AG09319 (cell line): ENCODE measurements at regions not wholly inside any gene's neighbourhood (a gene's known extent, or its start where the extent isn't known, plus 50 kb on each side); places are given as distances from the start of the nearest gene placed in this dataset.

Source experiments
- DNase-seq: peaks from one replicate; pipeline ENCODE4 v3.0.0-alpha.2; 2010; ENCODE audit warnings: low read depth; ENCODE audit errors: extremely low read depth
- CTCF ChIP-seq: IDR thresholded peaks from 2 replicates; pipeline ENCODE4 v1.5.1; 2011; ENCODE audit warnings: low read depth, mild to moderate bottlenecking, inconsistent platforms, low read length, moderate library complexity

GRCh38 chr5:12636209-12636608 lies 732.0 kb upstream of the CTNND2 start:
- no peak for TF ChIP-seq CTCF
- no peak for DNase-seq

- DNase-seq = no peak
- TF ChIP-seq CTCF = no peak
These were observed 722.3 kb upstream of the CTNND2 start for GRCh38 chr5:12626556-12626955.

GRCh38 chr5:12625667-12626263 lies 721.5 kb upstream of the CTNND2 start:
- no peak for TF ChIP-seq CTCF
- DNase-seq = no peak

- no peak for TF ChIP-seq CTCF
- DNase-seq = no peak
These were observed 720.7 kb upstream of the CTNND2 start for GRCh38 chr5:12624776-12625560.

GRCh38 chr5:12623408-12623807 lies 719.2 kb upstream of the CTNND2 start:
- DNase-seq = no peak
- no peak for TF ChIP-seq CTCF

GRCh38 chr5:12616093-12616492 lies 711.8 kb upstream of the CTNND2 start:
- DNase-seq = no peak
- no peak for TF ChIP-seq CTCF

GRCh38 chr5:12615141-12615820 lies 711.0 kb upstream of the CTNND2 start:
- no peak for TF ChIP-seq CTCF
- DNase-seq = no peak
